ENCODE measurements at regions not wholly inside any gene's neighbourhood (a gene's known extent, or its start where the extent isn't known, plus 50 kb on each side); places are given as distances from the start of the nearest gene placed in this dataset.

DNA sequence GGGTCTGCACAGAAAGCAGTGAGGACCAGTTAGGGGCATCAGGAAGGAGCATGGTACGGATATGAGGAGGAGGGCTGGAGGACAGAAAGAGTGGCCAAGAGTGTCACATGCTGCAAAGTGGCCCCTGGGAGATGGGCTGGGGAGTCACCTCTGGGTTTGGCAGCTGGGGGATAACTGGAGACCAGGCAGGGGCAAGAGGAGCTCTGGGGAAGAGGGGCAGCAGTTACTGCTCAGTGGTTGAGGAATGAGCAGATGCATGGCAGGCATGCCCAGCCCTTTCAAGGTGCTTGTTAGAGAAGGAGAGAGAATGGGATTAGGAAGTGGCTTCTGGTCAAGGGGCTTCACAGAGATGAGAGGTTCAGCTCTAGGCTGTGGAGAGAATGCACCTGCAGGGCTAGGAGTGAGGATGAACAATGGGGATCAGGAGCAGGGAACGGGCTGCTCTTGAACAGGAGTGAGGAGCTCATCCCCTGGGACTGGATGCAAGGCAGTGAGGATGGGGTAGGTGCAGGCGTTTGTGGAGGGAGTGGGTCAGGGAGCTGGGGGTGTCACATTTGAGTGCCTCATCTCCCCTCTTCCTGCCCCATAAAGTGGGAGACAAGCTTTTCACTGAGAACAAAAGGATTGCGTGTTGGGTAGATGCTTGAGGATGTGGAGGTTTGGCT is 127.5 kb downstream of the PAPOLA start:
- TF ChIP-seq EP300 (IDR thresholded peaks at IDR 0.05) = no peak
- TF ChIP-seq, protein P1, sequence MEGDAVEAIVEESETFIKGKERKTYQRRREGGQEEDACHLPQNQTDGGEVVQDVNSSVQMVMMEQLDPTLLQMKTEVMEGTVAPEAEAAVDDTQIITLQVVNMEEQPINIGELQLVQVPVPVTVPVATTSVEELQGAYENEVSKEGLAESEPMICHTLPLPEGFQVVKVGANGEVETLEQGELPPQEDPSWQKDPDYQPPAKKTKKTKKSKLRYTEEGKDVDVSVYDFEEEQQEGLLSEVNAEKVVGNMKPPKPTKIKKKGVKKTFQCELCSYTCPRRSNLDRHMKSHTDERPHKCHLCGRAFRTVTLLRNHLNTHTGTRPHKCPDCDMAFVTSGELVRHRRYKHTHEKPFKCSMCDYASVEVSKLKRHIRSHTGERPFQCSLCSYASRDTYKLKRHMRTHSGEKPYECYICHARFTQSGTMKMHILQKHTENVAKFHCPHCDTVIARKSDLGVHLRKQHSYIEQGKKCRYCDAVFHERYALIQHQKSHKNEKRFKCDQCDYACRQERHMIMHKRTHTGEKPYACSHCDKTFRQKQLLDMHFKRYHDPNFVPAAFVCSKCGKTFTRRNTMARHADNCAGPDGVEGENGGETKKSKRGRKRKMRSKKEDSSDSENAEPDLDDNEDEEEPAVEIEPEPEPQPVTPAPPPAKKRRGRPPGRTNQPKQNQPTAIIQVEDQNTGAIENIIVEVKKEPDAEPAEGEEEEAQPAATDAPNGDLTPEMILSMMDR (IDR thresholded peaks at IDR 0.05) = no peak
